Neural progenitor cell (in vitro differentiated cells): ENCODE measurements at regions not wholly inside any gene's neighbourhood (a gene's known extent, or its start where the extent isn't known, plus 50 kb on each side); places are given as distances from the start of the nearest gene placed in this dataset.

Experiments used
- DNase-seq: peaks from one replicate; pipeline ENCODE4 v3.0.0-alpha.2; 2016; ENCODE audit warnings: low spot score
- H2AFZ ChIP-seq: fragments of 200-600 bp; sonication (generic); replicated peaks from 2 replicates; pipeline ENCODE4 v1.6.1; 2016; ENCODE audit warnings: antibody characterized with exemption
- H3F3A ChIP-seq: fragments of 200-600 bp; sonication (generic); 2 replicates; pipeline ENCODE4 v1.6.1; 2016; ENCODE audit warnings: antibody characterized with exemption, low read depth
- H3K27ac ChIP-seq: fragments of 200-600 bp; sonication (generic); 2 replicates; pipeline ENCODE4 v1.5.1; 2016; ENCODE audit warnings: mild to moderate bottlenecking
- H3K27me3 ChIP-seq: fragments of 200-600 bp; sonication (generic); 2 replicates; pipeline ENCODE4 v1.6.1; 2016; ENCODE audit warnings: mild to moderate bottlenecking, moderate library complexity
- H3K36me3 ChIP-seq: fragments of 200-600 bp; sonication (generic); 2 replicates; pipeline ENCODE4 v1.5.1; 2016
- H3K4me1 ChIP-seq: fragments of 200-600 bp; sonication (generic); 2 replicates; pipeline ENCODE4 v1.6.1; 2016; ENCODE audit warnings: mixed run types
- H3K4me2 ChIP-seq: fragments of 200-600 bp; sonication (generic); 2 replicates; pipeline ENCODE4 v1.6.1; 2016
- H3K4me3 ChIP-seq: fragments of 200-600 bp; sonication (generic); 2 replicates; pipeline ENCODE4 v1.5.1; 2016
- H3K79me2 ChIP-seq: fragments of 200-600 bp; sonication (generic); 2 replicates; pipeline ENCODE4 v1.6.1; 2016; ENCODE audit warnings: low read depth
- H3K9ac ChIP-seq: fragments of 200-600 bp; sonication (generic); 2 replicates; pipeline ENCODE4 v1.6.1; 2016
- H3K9me3 ChIP-seq: fragments of 200-600 bp; sonication (generic); 2 replicates; pipeline ENCODE4 v1.5.1; 2016; ENCODE audit warnings: low read depth
- H4K20me1 ChIP-seq: fragments of 200-600 bp; sonication (generic); 2 replicates; pipeline ENCODE4 v1.6.1; 2016; ENCODE audit warnings: low read depth
- H3K27ac Mint-ChIP-seq: 3 replicates; pipeline ENCODE4 v1.8.0; 2021; ENCODE audit warnings: mixed read lengths
- H3K27me3 Mint-ChIP-seq: 2 replicates; pipeline ENCODE4 v1.8.0; 2022; ENCODE audit warnings: low read depth, mild to moderate bottlenecking, inconsistent platforms, moderate library complexity, mixed read lengths; ENCODE audit not compliant: insufficient read depth
- H3K36me3 Mint-ChIP-seq: 3 replicates; pipeline ENCODE4 v1.8.0; 2021; ENCODE audit warnings: mixed read lengths
- H3K4me1 Mint-ChIP-seq: 3 replicates; pipeline ENCODE4 v1.8.0; 2021; ENCODE audit warnings: mixed read lengths
- H3K4me3 Mint-ChIP-seq: 3 replicates; pipeline ENCODE4 v1.8.0; 2021; ENCODE audit warnings: mild to moderate bottlenecking, moderate library complexity, mixed read lengths
- H3K9me3 Mint-ChIP-seq: 3 replicates; pipeline ENCODE4 v1.8.0; 2020; ENCODE audit warnings: mixed read lengths
- EZH2 ChIP-seq: fragments of 200-600 bp; sonication (generic); IDR thresholded peaks from 2 replicates; pipeline ENCODE4 v1.6.1; 2017; ENCODE audit warnings: antibody characterized with exemption, mild to moderate bottlenecking, moderate library complexity
- EZH2phosphoT487 ChIP-seq: fragments of 200-600 bp; sonication (generic); IDR thresholded peaks from 2 replicates; pipeline ENCODE4 v1.6.1; 2017; ENCODE audit warnings: antibody characterized with exemption
- TF ChIP-seq, protein P1 (sequence below): fragments of 200-600 bp; sonication (generic); IDR thresholded peaks from 2 replicates; pipeline ENCODE4 v1.5.1; 2017; ENCODE audit warnings: antibody characterized with exemption, mild to moderate bottlenecking

DNA sequence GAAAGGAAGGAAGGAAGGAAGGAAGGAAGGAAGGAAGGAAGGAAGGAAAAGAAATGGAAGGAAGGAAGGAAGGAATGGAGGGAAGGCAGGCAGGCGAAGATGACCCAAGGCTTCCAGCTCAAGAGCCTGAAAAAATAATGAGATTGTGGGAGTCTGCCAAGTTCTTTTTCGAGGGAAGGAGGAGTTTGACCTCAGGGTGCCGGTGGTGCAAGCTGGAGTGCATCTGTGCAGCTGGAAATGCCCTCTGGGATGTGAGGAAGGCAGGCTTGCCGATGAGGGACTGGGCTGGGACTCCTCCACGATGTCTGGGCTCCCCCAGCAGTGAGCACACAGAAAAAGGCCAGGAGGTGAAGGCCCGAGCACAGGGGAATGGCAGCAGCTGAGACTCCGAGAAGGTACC, 154.9 kb upstream of the DAPK1 start:
- H3K4me1 Mint-ChIP-seq: peaks cover 19% of the 10 kb centered on the region
- H3K4me3 Mint-ChIP-seq: no peak overlapping the region
- TF ChIP-seq EZH2phosphoT487 (no peak), EZH2 (no peak)
- TF ChIP-seq, protein P1, sequence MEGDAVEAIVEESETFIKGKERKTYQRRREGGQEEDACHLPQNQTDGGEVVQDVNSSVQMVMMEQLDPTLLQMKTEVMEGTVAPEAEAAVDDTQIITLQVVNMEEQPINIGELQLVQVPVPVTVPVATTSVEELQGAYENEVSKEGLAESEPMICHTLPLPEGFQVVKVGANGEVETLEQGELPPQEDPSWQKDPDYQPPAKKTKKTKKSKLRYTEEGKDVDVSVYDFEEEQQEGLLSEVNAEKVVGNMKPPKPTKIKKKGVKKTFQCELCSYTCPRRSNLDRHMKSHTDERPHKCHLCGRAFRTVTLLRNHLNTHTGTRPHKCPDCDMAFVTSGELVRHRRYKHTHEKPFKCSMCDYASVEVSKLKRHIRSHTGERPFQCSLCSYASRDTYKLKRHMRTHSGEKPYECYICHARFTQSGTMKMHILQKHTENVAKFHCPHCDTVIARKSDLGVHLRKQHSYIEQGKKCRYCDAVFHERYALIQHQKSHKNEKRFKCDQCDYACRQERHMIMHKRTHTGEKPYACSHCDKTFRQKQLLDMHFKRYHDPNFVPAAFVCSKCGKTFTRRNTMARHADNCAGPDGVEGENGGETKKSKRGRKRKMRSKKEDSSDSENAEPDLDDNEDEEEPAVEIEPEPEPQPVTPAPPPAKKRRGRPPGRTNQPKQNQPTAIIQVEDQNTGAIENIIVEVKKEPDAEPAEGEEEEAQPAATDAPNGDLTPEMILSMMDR: no peak
- no peaks in the 10 kb centered on the region for H3K36me3 Mint-ChIP-seq
- Histone ChIP-seq H3K4me1 (peaks cover 18% of the 10 kb centered on the region), H3F3A (no peaks in the 10 kb centered on the region), H3K36me3 (no peaks in the 10 kb centered on the region), H3K9ac (no peak overlapping the region), H3K27ac (no peak overlapping the region), H3K9me3 (no peaks in the 10 kb centered on the region), H3K27me3 (peaks cover 9% of the 10 kb centered on the region), H3K79me2 (no peaks in the 10 kb centered on the region), H3K4me2 (no peak overlapping the region), H4K20me1 (no peaks in the 10 kb centered on the region), H3K4me3 (no peak overlapping the region), H2AFZ (no peak overlapping the region)
- peaks cover 6% of the 10 kb centered on the region for H3K27me3 Mint-ChIP-seq
- DNase-seq: no peak
- H3K27ac Mint-ChIP-seq: no peak overlapping the region
- no peaks in the 10 kb centered on the region for H3K9me3 Mint-ChIP-seq

DNA sequence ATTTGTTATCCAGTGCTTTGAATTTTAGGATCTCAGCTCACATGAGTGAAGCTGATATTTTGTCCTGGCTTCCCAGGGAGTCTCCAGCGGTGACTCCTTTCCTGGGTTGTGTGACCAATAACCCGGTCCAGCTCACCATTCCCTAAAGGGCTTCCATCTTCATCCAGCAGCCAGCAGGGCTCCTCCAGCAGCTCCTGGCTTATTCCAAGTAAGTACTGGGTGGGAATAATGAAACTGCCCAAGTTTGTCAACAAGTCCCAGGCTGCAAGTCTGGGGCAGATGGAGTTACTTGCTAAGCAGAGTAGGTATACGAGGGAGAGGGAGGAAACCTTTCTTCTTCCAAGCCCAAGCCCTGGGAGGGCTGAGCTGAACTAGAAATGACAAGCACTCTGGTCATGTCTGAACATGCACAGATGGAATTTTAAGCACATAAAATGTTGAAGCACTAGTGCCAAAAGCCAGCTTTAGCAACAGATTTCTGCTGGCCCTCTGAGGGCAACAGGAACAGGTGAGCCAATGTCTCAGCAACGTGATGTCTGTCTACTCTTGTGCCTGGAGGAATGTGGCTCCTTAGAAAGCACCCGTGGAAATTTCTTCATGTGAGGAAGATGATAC, 153.7 kb upstream of the DAPK1 start:
- Histone ChIP-seq H4K20me1 (no peaks in the 10 kb centered on the region), H3F3A (no peaks in the 10 kb centered on the region), H3K27me3 (no peaks in the 10 kb centered on the region), H3K36me3 (no peaks in the 10 kb centered on the region), H3K79me2 (no peaks in the 10 kb centered on the region), H3K4me1 (peaks cover 10% of the 10 kb centered on the region), H3K9me3 (no peaks in the 10 kb centered on the region), H3K4me2 (no peak overlapping the region), H3K27ac (no peak overlapping the region), H3K9ac (no peak overlapping the region), H3K4me3 (no peak overlapping the region), H2AFZ (no peak overlapping the region)
- Mint-ChIP-seq H3K4me1 (peaks cover 10% of the 10 kb centered on the region), H3K27ac (no peak overlapping the region), H3K36me3 (no peaks in the 10 kb centered on the region), H3K4me3 (no peak overlapping the region), H3K27me3 (peaks cover under 1% of the 10 kb centered on the region), H3K9me3 (no peaks in the 10 kb centered on the region)
- DNase-seq: no peak
- TF ChIP-seq EZH2 (no peak), EZH2phosphoT487 (no peak)
- TF ChIP-seq, protein P1: no peak

DNA sequence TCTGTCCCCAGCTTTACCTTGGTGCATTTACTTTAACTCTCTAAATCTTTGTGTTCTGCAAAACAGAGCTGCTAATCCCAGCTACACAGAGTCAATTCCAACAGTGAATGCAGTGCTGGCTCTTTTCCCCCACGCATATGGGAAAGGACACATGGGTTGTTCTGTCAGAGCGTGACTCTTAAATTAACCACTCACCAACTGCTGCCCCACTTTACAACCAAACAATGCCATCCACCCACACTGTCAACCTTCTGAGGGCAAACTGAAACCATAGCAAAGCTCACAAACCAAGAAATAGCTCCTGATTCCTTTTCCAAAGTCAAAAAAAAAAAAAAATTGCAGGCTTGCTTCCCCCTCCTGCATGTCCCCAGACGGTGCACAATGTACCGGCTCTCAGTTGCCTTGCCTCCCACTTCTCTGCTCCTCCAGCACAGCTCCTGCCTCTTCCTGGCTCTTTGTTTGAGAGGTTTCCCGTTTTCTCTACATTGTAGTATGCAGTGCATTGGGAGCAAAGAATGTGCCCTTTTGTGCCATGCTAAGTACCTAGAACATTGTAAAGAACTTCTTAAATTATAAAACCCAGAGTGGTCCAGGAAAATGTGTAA, 151.5 kb upstream of the DAPK1 start:
- Histone ChIP-seq H3K79me2 (no peaks in the 10 kb centered on the region), H3K27ac (no peak overlapping the region), H3K4me1 (peaks cover 10% of the 10 kb centered on the region), H3K9me3 (no peaks in the 10 kb centered on the region), H3K4me3 (no peak overlapping the region), H4K20me1 (no peaks in the 10 kb centered on the region), H2AFZ (peak overlapping the region; percentile 85), H3K36me3 (no peaks in the 10 kb centered on the region), H3F3A (no peaks in the 10 kb centered on the region), H3K9ac (no peak overlapping the region), H3K4me2 (peak overlapping the region; percentile 41), H3K27me3 (no peaks in the 10 kb centered on the region)
- peak; percentile 42 for DNase-seq
- H3K4me1 Mint-ChIP-seq: peaks cover 10% of the 10 kb centered on the region
- H3K27ac Mint-ChIP-seq: peak overlapping the region; percentile 54
- no peaks in the 10 kb centered on the region for H3K36me3 Mint-ChIP-seq
- H3K4me3 Mint-ChIP-seq: no peak overlapping the region
- H3K27me3 Mint-ChIP-seq: peaks cover 4% of the 10 kb centered on the region
- TF ChIP-seq, protein P1: no peak
- TF ChIP-seq EZH2: no peak
- TF ChIP-seq EZH2phosphoT487: no peak
- peaks cover 2% of the 10 kb centered on the region for H3K9me3 Mint-ChIP-seq
